ENCODE measurements at regions not wholly inside any gene's neighbourhood (a gene's known extent, or its start where the extent isn't known, plus 50 kb on each side); places are given as distances from the start of the nearest gene placed in this dataset.
"Not testable (repeated sequence)": the region's sequence is repeated elsewhere in the genome, so short reads cannot be mapped to it uniquely, and the experiment has no call there.

DNA sequence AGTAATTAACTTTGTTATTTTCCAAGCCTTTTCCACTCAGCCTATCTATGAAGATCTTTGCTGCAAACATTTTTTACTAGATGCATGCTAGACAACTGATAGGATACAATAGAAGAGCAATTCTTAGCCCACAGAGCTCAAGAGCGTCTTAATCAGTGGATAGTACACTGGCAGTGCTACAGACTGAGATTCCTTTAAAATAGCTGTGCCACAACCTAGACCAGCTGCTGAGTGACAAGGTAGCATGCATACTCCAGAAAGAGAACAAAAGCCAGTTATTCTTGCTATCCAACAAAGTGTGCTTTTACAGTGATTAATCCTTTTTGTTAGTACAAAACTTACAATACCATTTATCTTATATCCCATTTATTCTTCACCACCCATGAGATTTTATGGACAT lies 507.9 kb upstream of the SYT4 start:
- no peak for DNase-seq (ENCODE audit: low read depth, low spot score)
- Histone ChIP-seq H3K4me3 (ENCODE audit: low read length) (no peak overlapping the region), H3K9me3 (ENCODE audit: control insufficient read depth, insufficient read depth, low read length) (no peaks in the 10 kb centered on the region), H3K36me3 (ENCODE audit: control insufficient read depth, insufficient read depth, low read length) (no peaks in the 10 kb centered on the region), H3K27ac (ENCODE audit: low read length) (no peak overlapping the region), H3K27me3 (ENCODE audit: control insufficient read depth, insufficient read depth, low read length) (no peaks in the 10 kb centered on the region), H3K4me1 (ENCODE audit: control insufficient read depth, insufficient read depth, low read length) (no peaks in the 10 kb centered on the region)
- no CpG with 5 or more reads among the region's 1 CpG for WGBS (ENCODE audit: insufficient coverage, insufficient read length)

DNA sequence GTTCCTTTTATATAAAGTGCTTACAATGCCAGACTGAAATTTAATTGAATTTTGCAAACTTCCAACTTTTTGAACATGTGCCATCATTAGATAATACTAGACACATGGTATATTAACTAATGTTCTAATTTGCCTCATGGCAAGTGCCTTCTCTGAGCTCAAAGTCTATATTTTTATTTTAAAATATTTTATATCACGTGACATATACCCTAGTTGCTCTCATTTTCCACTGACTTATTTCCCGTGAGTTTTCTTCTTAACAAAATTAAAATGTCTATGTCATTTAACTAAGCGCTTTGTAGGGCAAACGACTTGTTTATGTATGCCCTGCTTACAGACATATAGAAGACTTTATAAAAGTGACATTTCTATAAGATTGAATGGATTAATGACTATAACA lies 509.6 kb upstream of the SYT4 start:
- WGBS (ENCODE audit: insufficient coverage, insufficient read length): no CpG with 5 or more reads among the region's 4 CpGs
- H3K9me3 ChIP-seq (ENCODE audit: control insufficient read depth, insufficient read depth, low read length): no peaks in the 10 kb centered on the region
- H3K4me1 ChIP-seq (ENCODE audit: control insufficient read depth, insufficient read depth, low read length): no peaks in the 10 kb centered on the region
- no peaks in the 10 kb centered on the region for H3K36me3 ChIP-seq (ENCODE audit: control insufficient read depth, insufficient read depth, low read length)
- H3K4me3 ChIP-seq (ENCODE audit: low read length): no peak overlapping the region
- H3K27ac ChIP-seq (ENCODE audit: low read length): no peak overlapping the region
- H3K27me3 ChIP-seq (ENCODE audit: control insufficient read depth, insufficient read depth, low read length): no peaks in the 10 kb centered on the region
- DNase-seq (ENCODE audit: low read depth, low spot score): no peak

DNA sequence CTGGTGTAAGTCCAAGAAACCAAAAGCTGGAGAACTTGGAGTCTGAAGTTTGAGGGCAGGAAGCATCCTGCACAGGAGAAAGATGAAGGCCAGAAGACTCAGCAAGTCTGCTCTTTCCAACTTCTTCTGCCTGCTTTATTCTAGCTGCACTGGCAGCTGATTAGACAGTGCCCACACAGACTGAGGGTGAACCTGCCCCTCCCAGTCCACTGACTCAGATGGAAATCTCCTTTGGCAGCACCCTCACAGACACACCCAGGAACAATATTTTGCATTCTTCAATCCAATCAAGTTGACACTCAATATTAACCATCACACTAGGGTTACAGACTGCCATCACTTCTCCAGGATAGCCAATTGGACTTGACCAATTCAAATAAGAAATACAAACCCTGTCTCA lies 510.4 kb upstream of the SYT4 start:
- H3K9me3 ChIP-seq (ENCODE audit: control insufficient read depth, insufficient read depth, low read length); H3K4me3 ChIP-seq (ENCODE audit: low read length); H3K36me3 ChIP-seq (ENCODE audit: control insufficient read depth, insufficient read depth, low read length); H3K27ac ChIP-seq (ENCODE audit: low read length); DNase-seq (ENCODE audit: low read depth, low spot score); H3K27me3 ChIP-seq (ENCODE audit: control insufficient read depth, insufficient read depth, low read length); H3K4me1 ChIP-seq (ENCODE audit: control insufficient read depth, insufficient read depth, low read length): not testable (repeated sequence)

DNA sequence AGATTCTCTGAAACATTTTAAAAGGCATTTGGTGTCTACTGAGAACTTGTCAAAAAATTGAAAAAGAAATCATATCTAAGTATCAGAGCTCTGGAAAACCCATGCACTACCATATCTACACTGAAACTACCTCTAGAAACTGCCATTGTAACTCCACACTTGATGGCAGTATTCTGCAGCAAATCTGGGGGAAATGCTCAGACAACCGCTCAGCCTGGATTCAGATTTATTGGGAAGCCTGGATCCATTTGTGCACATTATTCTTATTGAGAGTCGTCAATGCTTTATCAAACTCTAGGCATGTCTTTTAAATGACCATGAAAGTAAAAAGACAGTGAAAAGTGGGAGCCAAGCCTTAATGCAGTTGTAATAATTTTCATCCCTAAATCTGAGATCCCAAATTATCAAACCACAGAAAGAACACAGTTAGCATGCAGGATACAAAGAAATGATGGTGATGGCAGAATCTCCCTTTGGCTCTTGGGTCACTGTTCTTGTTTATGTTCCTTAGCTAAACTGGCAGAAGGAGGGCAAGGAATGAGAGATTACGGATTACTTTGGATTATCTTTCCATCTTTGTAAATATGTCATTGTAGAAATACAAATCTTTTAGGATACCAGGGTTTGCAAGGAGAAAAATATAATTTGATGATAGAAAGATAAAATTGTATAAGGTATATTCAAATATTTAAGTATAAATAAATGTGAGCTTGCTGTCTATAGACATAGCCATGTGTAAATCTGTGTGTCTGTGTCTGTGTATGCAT lies 512.1 kb upstream of the SYT4 start:
- WGBS (ENCODE audit: insufficient coverage, insufficient read length): no CpG with 5 or more reads among the region's 3 CpGs
- no peaks in the 10 kb centered on the region for H3K4me1 ChIP-seq (ENCODE audit: control insufficient read depth, insufficient read depth, low read length)

DNA sequence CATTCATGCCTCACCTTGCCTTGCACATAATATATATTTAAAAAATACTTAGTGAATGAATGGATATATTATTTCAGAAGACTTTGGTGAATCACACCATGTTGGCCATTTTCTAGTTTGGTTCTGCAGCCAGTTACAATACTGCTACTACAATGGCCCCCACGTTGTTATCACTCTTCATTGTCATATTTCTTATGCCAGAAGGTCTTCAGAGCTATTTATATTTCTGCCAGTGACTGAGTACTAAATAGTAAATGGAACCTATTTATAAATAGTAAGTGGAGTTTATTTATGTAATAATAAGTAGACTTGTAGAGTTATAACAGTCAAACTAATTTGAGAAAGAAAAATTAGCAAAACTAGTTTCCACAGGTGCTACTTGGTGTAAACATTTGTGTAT lies 516.6 kb upstream of the SYT4 start:
- Histone ChIP-seq H3K9me3 (ENCODE audit: control insufficient read depth, insufficient read depth, low read length) (no peaks in the 10 kb centered on the region), H3K27me3 (ENCODE audit: control insufficient read depth, insufficient read depth, low read length) (no peaks in the 10 kb centered on the region), H3K27ac (ENCODE audit: low read length) (no peak overlapping the region), H3K4me3 (ENCODE audit: low read length) (no peak overlapping the region), H3K36me3 (ENCODE audit: control insufficient read depth, insufficient read depth, low read length) (no peaks in the 10 kb centered on the region), H3K4me1 (ENCODE audit: control insufficient read depth, insufficient read depth, low read length) (no peaks in the 10 kb centered on the region)
- WGBS (ENCODE audit: insufficient coverage, insufficient read length): no CpG with 5 or more reads among the region's 1 CpG
- no peak for DNase-seq (ENCODE audit: low read depth, low spot score)

More for the DNA sequence above, 512.1 kb upstream of the SYT4 start:
- Histone ChIP-seq H3K4me3 (ENCODE audit: low read length) (no peak overlapping the region), H3K27ac (ENCODE audit: low read length) (no peak overlapping the region), H3K36me3 (ENCODE audit: control insufficient read depth, insufficient read depth, low read length) (no peaks in the 10 kb centered on the region), H3K9me3 (ENCODE audit: control insufficient read depth, insufficient read depth, low read length) (no peaks in the 10 kb centered on the region), H3K27me3 (ENCODE audit: control insufficient read depth, insufficient read depth, low read length) (no peaks in the 10 kb centered on the region)
- no peak for DNase-seq (ENCODE audit: low read depth, low spot score)

DNA sequence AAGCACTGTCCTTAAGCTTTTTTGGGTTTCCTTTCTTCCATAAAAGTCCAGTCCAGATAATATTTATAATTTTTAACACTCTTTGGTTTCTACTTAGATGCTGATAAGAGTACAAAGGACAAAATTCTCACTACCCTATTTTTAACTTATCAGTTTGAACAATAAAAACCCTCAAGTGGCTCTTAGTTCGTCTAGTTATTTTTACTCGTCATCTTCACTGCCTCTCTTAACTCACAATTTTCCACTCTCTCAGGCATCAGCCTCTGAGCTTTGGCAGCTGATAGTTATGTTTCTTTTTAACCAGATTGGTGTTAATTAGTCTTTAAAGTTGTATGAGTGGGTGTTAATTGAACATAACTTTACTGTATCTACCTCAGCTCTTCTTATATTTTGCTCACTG lies 517.1 kb upstream of the SYT4 start:
- WGBS (ENCODE audit: insufficient coverage, insufficient read length): no CpG with 5 or more reads among the region's 2 CpGs

DNA sequence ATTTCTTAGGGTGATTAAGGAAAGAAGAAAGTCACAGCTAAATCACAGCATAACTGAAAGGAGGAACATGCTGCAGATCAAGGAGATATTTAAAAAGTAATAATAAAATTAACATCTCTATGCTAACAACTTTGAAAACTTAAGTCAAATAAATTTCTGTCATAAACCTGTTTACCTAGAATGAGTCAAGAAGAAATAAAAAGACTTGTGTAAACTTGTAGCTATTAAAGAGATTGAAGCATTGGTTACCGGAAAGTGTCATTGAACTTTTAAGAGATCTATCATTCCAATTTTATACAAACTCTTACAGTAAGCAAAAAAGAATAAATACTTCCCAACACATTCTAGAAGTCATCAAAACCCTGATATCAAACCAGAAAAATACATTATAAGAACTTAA lies 520.1 kb upstream of the SYT4 start:
- Histone ChIP-seq H3K4me1 (ENCODE audit: control insufficient read depth, insufficient read depth, low read length) (no peaks in the 10 kb centered on the region), H3K4me3 (ENCODE audit: low read length) (no peak overlapping the region), H3K27me3 (ENCODE audit: control insufficient read depth, insufficient read depth, low read length) (no peaks in the 10 kb centered on the region), H3K36me3 (ENCODE audit: control insufficient read depth, insufficient read depth, low read length) (no peaks in the 10 kb centered on the region), H3K27ac (ENCODE audit: low read length) (no peak overlapping the region), H3K9me3 (ENCODE audit: control insufficient read depth, insufficient read depth, low read length) (no peaks in the 10 kb centered on the region)
- no CpG with 5 or more reads among the region's 1 CpG for WGBS (ENCODE audit: insufficient coverage, insufficient read length)
- no peak for DNase-seq (ENCODE audit: low read depth, low spot score)

More for the DNA sequence above, 517.1 kb upstream of the SYT4 start:
- H3K9me3 ChIP-seq (ENCODE audit: control insufficient read depth, insufficient read depth, low read length): no peaks in the 10 kb centered on the region
- H3K27me3 ChIP-seq (ENCODE audit: control insufficient read depth, insufficient read depth, low read length): no peaks in the 10 kb centered on the region
- DNase-seq (ENCODE audit: low read depth, low spot score): no peak
- H3K27ac ChIP-seq (ENCODE audit: low read length): no peak overlapping the region
- H3K4me3 ChIP-seq (ENCODE audit: low read length): no peak overlapping the region
- no peaks in the 10 kb centered on the region for H3K36me3 ChIP-seq (ENCODE audit: control insufficient read depth, insufficient read depth, low read length)
- no peaks in the 10 kb centered on the region for H3K4me1 ChIP-seq (ENCODE audit: control insufficient read depth, insufficient read depth, low read length)

DNA sequence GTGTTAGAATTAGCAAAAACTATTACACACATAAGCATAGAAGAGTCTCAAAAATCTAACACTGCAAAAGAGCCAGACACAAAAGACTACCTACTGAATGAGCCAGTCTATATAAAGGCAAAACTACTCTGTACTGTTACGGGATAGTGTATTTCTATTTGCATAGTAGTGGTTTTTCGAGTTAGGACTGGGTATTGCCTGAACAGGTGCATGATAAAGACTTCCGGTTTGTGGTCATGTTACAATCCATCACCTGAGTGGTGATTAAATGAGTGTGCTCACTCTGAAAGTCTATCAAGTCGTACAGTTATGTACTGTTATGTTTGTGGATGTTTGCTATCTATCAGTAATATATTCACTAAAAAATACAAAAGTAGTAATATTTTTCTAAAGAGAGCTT lies 523.3 kb upstream of the SYT4 start:
- Histone ChIP-seq H3K4me1 (ENCODE audit: control insufficient read depth, insufficient read depth, low read length) (no peaks in the 10 kb centered on the region), H3K9me3 (ENCODE audit: control insufficient read depth, insufficient read depth, low read length) (no peaks in the 10 kb centered on the region), H3K27ac (ENCODE audit: low read length) (no peak overlapping the region), H3K36me3 (ENCODE audit: control insufficient read depth, insufficient read depth, low read length) (no peaks in the 10 kb centered on the region), H3K4me3 (ENCODE audit: low read length) (no peak overlapping the region), H3K27me3 (ENCODE audit: control insufficient read depth, insufficient read depth, low read length) (no peaks in the 10 kb centered on the region)
- WGBS (ENCODE audit: insufficient coverage, insufficient read length): no CpG with 5 or more reads among the region's 4 CpGs
- DNase-seq (ENCODE audit: low read depth, low spot score): no peak

DNA sequence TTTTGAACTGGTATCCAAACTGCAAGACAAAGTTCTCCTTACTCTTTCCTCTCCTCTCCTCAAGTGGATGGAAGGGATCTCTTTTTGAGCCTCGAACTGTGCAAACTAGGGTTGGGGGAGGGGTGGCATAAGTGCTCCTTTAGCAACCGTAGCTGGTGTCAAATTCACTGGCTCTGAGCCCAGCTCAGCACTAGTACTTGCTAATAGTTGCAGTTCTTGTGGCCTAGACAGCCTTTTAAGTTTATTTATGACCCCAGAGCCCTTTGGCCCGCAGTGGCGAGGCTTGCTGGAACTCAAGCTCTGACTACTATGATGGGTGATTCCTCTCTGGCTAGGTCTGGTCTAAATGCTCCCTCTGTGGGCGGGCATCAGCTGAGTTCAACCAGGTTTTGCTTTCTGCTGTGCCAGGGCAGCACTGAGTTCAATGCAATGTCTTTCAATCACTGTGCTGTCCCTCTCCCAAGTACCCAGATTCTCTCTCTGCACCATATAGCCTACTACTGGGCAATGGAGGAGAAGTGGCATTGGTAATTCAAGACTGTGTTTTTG lies 528.4 kb upstream of the SYT4 start:
- Histone ChIP-seq H3K9me3 (ENCODE audit: control insufficient read depth, insufficient read depth, low read length) (no peaks in the 10 kb centered on the region), H3K27me3 (ENCODE audit: control insufficient read depth, insufficient read depth, low read length) (no peaks in the 10 kb centered on the region), H3K4me1 (ENCODE audit: control insufficient read depth, insufficient read depth, low read length) (no peaks in the 10 kb centered on the region), H3K36me3 (ENCODE audit: control insufficient read depth, insufficient read depth, low read length) (no peaks in the 10 kb centered on the region), H3K4me3 (ENCODE audit: low read length) (no peak overlapping the region), H3K27ac (ENCODE audit: low read length) (no peak overlapping the region)
- DNase-seq (ENCODE audit: low read depth, low spot score): no peak
- WGBS (ENCODE audit: insufficient coverage, insufficient read length): no CpG with 5 or more reads among the region's 5 CpGs

DNA sequence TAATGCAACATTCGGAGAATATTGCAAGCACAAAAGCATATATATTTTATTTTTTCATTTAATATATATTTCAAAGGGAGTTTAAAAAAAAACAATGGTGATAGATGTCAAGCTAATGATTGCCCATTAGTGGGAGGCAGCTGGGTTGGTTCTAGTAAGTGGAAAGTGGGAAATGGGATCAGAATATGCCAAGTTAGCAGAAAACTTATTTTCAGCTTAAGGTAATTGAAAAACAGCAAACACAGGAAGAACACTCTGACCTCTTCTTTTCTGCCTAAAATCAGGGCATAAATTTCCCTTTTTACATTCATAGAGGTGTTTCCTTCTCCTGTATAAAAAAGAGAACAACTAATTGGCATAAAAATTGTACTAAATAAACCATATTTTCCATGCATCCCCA lies 535.3 kb upstream of the SYT4 start:
- Histone ChIP-seq H3K27me3 (ENCODE audit: control insufficient read depth, insufficient read depth, low read length) (no peaks in the 10 kb centered on the region), H3K27ac (ENCODE audit: low read length) (no peak overlapping the region), H3K9me3 (ENCODE audit: control insufficient read depth, insufficient read depth, low read length) (no peaks in the 10 kb centered on the region), H3K4me1 (ENCODE audit: control insufficient read depth, insufficient read depth, low read length) (no peaks in the 10 kb centered on the region), H3K36me3 (ENCODE audit: control insufficient read depth, insufficient read depth, low read length) (no peaks in the 10 kb centered on the region), H3K4me3 (ENCODE audit: low read length) (no peak overlapping the region)
- no CpG with 5 or more reads among the region's 1 CpG for WGBS (ENCODE audit: insufficient coverage, insufficient read length)
- no peak for DNase-seq (ENCODE audit: low read depth, low spot score)

DNA sequence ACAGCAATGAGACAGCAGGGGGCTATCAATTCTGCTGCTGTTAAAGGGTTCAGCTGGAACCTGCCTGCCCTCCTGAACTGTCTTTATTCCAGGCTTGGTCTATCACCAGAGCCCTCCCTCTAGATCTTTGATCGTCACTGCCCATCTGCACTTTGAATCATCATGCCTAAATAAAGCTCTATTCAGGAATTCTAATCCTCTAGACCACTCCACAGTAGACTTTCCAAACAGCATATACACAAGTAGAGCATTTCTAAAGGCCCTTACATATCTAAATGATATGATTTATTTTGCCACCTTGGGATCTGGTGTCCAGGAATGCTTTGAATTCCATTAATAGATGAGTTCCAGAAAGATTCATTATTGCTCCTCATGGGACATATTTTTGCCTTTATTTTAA lies 542.1 kb upstream of the SYT4 start:
- H3K36me3 ChIP-seq (ENCODE audit: control insufficient read depth, insufficient read depth, low read length): no peaks in the 10 kb centered on the region
- H3K9me3 ChIP-seq (ENCODE audit: control insufficient read depth, insufficient read depth, low read length): no peaks in the 10 kb centered on the region
- WGBS (ENCODE audit: insufficient coverage, insufficient read length): no CpG with 5 or more reads among the region's 1 CpG
- no peaks in the 10 kb centered on the region for H3K27me3 ChIP-seq (ENCODE audit: control insufficient read depth, insufficient read depth, low read length)
- H3K27ac ChIP-seq (ENCODE audit: low read length): no peak overlapping the region
- no peak for DNase-seq (ENCODE audit: low read depth, low spot score)
- H3K4me3 ChIP-seq (ENCODE audit: low read length): no peak overlapping the region
- no peaks in the 10 kb centered on the region for H3K4me1 ChIP-seq (ENCODE audit: control insufficient read depth, insufficient read depth, low read length)
